GM19351 (cell line): ENCODE measurements at regions not wholly inside any gene's neighbourhood (a gene's known extent, or its start where the extent isn't known, plus 50 kb on each side); places are given as distances from the start of the nearest gene placed in this dataset.

Experiments
- ATAC-seq: cut with Tn5 transposase; IDR thresholded peaks from one replicate; pipeline ENCODE4 v1.9.1; 2021; ENCODE audit warnings: mild to moderate bottlenecking, moderate library complexity; ENCODE audit not compliant: unreplicated experiment

- peak; percentile 71 for ATAC-seq
Observed at GRCh38 chr2:183214680-183215079, 90.4 kb downstream of the NUP35 start.

- no peak for ATAC-seq
Observed at GRCh38 chr2:183215917-183216316, 91.7 kb downstream of the NUP35 start.

GRCh38 chr2:183219888-183220287, 95.6 kb downstream of the NUP35 start:
- ATAC-seq: no peak

GRCh38 chr2:183222751-183223150, 98.5 kb downstream of the NUP35 start:
- ATAC-seq: no peak

- ATAC-seq: no peak
Observed at GRCh38 chr2:183224948-183225347, 100.7 kb downstream of the NUP35 start.

- no peak for ATAC-seq
Observed at GRCh38 chr2:183227176-183227575, 102.9 kb downstream of the NUP35 start.

GRCh38 chr2:183229386-183229785, 105.1 kb downstream of the NUP35 start:
- ATAC-seq: no peak

GRCh38 chr2:183232161-183232865, 108.1 kb downstream of the NUP35 start:
- ATAC-seq: no peak

GRCh38 chr2:183242937-183243336, 118.7 kb downstream of the NUP35 start:
- no peak for ATAC-seq

GRCh38 chr2:183243758-183244157, 119.5 kb downstream of the NUP35 start:
- ATAC-seq: no peak

GRCh38 chr2:183244300-183244844, 120.1 kb downstream of the NUP35 start:
- ATAC-seq: no peak

- peak; percentile 69 for ATAC-seq
Observed at GRCh38 chr2:183248866-183249567, 124.8 kb downstream of the NUP35 start.

- no peak for ATAC-seq
Observed at GRCh38 chr2:183250061-183250460, 125.8 kb downstream of the NUP35 start.

GRCh38 chr2:183250472-183250871, 126.2 kb downstream of the NUP35 start:
- no peak for ATAC-seq

GRCh38 chr2:183253441-183254130, 129.3 kb downstream of the NUP35 start:
- ATAC-seq: no peak

- ATAC-seq: no peak
Observed at GRCh38 chr2:183255411-183255810, 131.2 kb downstream of the NUP35 start.

GRCh38 chr2:183259921-183260320, 135.7 kb downstream of the NUP35 start:
- ATAC-seq: peak; percentile 69

- no peak for ATAC-seq
Observed at GRCh38 chr2:183260527-183260926, 136.3 kb downstream of the NUP35 start.

- ATAC-seq: no peak
Observed at GRCh38 chr2:183264890-183265535, 140.8 kb downstream of the NUP35 start.

GRCh38 chr2:183267148-183267827, 143.0 kb downstream of the NUP35 start:
- peak; percentile 78 for ATAC-seq

- ATAC-seq: no peak
Observed at GRCh38 chr2:183269956-183270355, 145.7 kb downstream of the NUP35 start.
